ENCODE measurements at regions not wholly inside any gene's neighbourhood (a gene's known extent, or its start where the extent isn't known, plus 50 kb on each side); places are given as distances from the start of the nearest gene placed in this dataset.

DNA sequence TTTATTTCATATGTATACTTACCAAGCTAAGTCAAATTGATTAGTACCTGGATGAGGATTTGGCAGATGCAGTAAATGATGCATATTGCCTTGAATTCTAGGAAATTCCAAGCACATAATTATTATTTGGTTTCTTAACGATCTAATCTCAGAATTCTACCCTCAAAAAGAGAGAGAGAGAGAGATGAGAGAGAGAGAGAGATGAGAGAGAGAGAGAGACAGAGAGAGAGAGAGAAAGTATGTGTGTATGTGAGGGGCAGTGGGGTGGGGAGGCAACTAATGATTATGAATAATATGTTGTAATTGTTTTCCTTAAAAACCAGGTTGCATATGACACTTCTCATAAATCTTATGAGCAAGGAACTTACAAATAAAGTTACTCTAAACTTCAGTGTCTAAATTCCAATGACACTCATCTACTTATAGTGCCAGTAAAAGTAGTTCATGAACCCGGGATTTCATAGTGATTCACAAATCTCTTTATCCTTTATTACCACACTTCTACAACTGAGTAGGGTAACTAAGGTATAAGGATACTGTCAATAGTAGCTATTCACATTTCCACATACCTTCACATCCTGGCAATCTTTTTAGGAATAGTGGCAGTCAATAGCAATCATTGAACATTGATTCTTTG, 60.5 kb upstream of the EDIL3 start:
- Histone ChIP-seq H3K4me1 (ENCODE audit: control insufficient read depth in 2 of 3, insufficient read depth in 2 of 3, low read depth in 1 of 3, low read length in 3 of 3) (no peaks in the 10 kb centered on the region), H3K9me3 (ENCODE audit: control insufficient read depth in 2 of 3, insufficient read depth in 1 of 3, low read length in 3 of 3) (no peaks in the 10 kb centered on the region), H3K27me3 (ENCODE audit: control insufficient read depth, insufficient read depth, low read length) (no peaks in the 10 kb centered on the region), H3K4me3 (ENCODE audit: low read length in 3 of 3) (no peak overlapping the region), H3K9ac (ENCODE audit: low read length in 3 of 3) (no peak overlapping the region), H3K36me3 (ENCODE audit: control insufficient read depth in 2 of 3, insufficient read depth in 3 of 3, low read length in 3 of 3) (no peaks in the 10 kb centered on the region), H3K27ac (ENCODE audit: low read depth in 2 of 2, low read length in 2 of 2) (no peak overlapping the region)
- TF ChIP-seq CTCF (IDR thresholded peaks at IDR 0.05; ENCODE audit: borderline replicate concordance, extremely low read depth, insufficient read depth): no peak
- intact Hi-C loops (cut with DNase I): no loop called here
- FAIRE-seq (no peak), DNase-seq (no peak)

DNA sequence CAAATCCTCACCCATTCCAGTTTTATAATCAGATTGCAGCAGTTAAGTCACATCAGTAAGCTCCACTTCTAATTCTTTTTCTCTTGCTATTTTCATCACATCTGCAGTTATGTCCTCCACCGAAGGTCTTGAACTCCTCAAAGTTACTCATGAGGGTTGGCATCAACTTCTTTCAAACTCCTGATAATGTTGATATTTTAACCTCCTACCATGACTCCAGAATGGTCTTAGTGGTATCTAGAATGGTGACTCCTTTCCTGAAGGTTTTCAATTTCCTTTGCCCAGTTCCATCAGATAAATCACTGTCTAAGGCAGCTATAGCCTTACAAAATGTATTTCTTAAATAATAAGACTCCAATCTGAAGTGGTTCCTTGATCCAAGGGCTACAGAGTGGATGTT, 53.8 kb upstream of the EDIL3 start:
- Histone ChIP-seq H3K4me1 (ENCODE audit: control insufficient read depth in 2 of 3, insufficient read depth in 2 of 3, low read depth in 1 of 3, low read length in 3 of 3) (no peaks in the 10 kb centered on the region), H3K36me3 (ENCODE audit: control insufficient read depth in 2 of 3, insufficient read depth in 3 of 3, low read length in 3 of 3) (no peaks in the 10 kb centered on the region), H3K9me3 (ENCODE audit: control insufficient read depth in 2 of 3, insufficient read depth in 1 of 3, low read length in 3 of 3) (no peaks in the 10 kb centered on the region), H3K9ac (ENCODE audit: low read length in 3 of 3) (no peak overlapping the region), H3K27ac (ENCODE audit: low read depth in 2 of 2, low read length in 2 of 2) (no peak overlapping the region), H3K27me3 (ENCODE audit: control insufficient read depth, insufficient read depth, low read length) (no peaks in the 10 kb centered on the region), H3K4me3 (ENCODE audit: low read length in 3 of 3) (no peak overlapping the region)
- no peak for DNase-seq
- no peak for TF ChIP-seq CTCF (IDR thresholded peaks at IDR 0.05; ENCODE audit: borderline replicate concordance, extremely low read depth, insufficient read depth)
- FAIRE-seq: no peak
- intact Hi-C loops (cut with DNase I): no loop called here

DNA sequence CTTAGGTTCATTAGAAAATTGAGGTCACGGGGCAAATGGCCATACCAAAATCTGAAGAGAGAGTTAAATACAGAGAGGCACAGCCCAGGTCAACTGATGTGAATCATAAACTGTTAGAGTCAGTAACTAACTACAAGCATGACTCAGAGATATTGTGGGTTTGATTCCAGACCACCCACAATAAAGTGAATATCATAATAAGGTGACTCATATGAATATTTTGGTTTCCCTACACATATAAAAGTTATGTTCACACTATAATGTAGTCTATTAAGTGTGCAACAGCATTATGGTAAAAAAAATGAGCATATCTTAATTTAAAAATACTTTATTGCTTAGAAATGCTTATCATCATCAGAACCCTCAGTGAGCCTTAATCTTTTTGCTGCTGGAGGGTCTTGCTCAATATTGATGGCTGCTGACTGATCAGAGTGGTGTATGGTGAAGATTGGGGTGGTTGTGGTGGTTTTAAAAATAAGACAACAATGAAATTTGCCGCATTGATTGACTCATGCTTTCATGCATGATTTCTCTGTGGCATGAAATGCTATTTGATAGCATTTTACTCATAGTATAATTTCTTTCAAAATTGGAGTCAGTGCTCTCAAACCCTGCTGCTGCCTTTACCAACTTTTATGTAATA, 53.1 kb upstream of the EDIL3 start:
- no peaks in the 10 kb centered on the region for H3K27me3 ChIP-seq (ENCODE audit: control insufficient read depth, insufficient read depth, low read length)
- H3K36me3 ChIP-seq (ENCODE audit: control insufficient read depth in 2 of 3, insufficient read depth in 3 of 3, low read length in 3 of 3): no peaks in the 10 kb centered on the region
- H3K9ac ChIP-seq (ENCODE audit: low read length in 3 of 3): no peak overlapping the region
- no peak overlapping the region for H3K4me3 ChIP-seq (ENCODE audit: low read length in 3 of 3)
- no peak for TF ChIP-seq CTCF (IDR thresholded peaks at IDR 0.05; ENCODE audit: borderline replicate concordance, extremely low read depth, insufficient read depth)
- no peak overlapping the region for H3K27ac ChIP-seq (ENCODE audit: low read depth in 2 of 2, low read length in 2 of 2)
- no peaks in the 10 kb centered on the region for H3K9me3 ChIP-seq (ENCODE audit: control insufficient read depth in 2 of 3, insufficient read depth in 1 of 3, low read length in 3 of 3)
- no peak for FAIRE-seq
- H3K4me1 ChIP-seq (ENCODE audit: control insufficient read depth in 2 of 3, insufficient read depth in 2 of 3, low read depth in 1 of 3, low read length in 3 of 3): no peaks in the 10 kb centered on the region
- intact Hi-C loops (cut with DNase I): no loop called here
- no peak for DNase-seq

All from kidney (tissue), 13 donors.